NCI-H2171 (cell line): ENCODE measurements at regions not wholly inside any gene's neighbourhood (a gene's known extent, or its start where the extent isn't known, plus 50 kb on each side); places are given as distances from the start of the nearest gene placed in this dataset.
"Not testable (repeated sequence)": the region's sequence is repeated elsewhere in the genome, so short reads cannot be mapped to it uniquely, and the experiment has no call there.

ENCODE experiments used
- DNase-seq: peaks from one replicate; lab custom pipeline; 2025; lab: John Stamatoyannopoulos, UW

- no peak for DNase-seq
Measured at GRCh38 chr5:40453689-40454088, 226.0 kb upstream of the PTGER4 start.

- DNase-seq: no peak
Measured at GRCh38 chr5:40452874-40453624, 226.7 kb upstream of the PTGER4 start.

GRCh38 chr5:40447438-40447837, 232.3 kb upstream of the PTGER4 start:
- DNase-seq: no peak

- DNase-seq: no peak
Measured at GRCh38 chr5:40446910-40447309, 232.8 kb upstream of the PTGER4 start.

GRCh38 chr5:40442346-40442745, 237.4 kb upstream of the PTGER4 start:
- no peak for DNase-seq

GRCh38 chr5:40441733-40442132, 238.0 kb upstream of the PTGER4 start:
- DNase-seq: no peak

GRCh38 chr5:40440746-40441145, 239.0 kb upstream of the PTGER4 start:
- DNase-seq: no peak

GRCh38 chr5:40439103-40439502, 240.6 kb upstream of the PTGER4 start:
- DNase-seq: not testable (repeated sequence)

- DNase-seq: not testable (repeated sequence)
Measured at GRCh38 chr5:40438646-40439045, 241.1 kb upstream of the PTGER4 start.

- no peak for DNase-seq
Measured at GRCh38 chr5:40437452-40437861, 242.3 kb upstream of the PTGER4 start.

- no peak for DNase-seq
Measured at GRCh38 chr5:40436535-40437237, 243.0 kb upstream of the PTGER4 start.

- DNase-seq: not testable (repeated sequence)
Measured at GRCh38 chr5:40435706-40436105, 244.0 kb upstream of the PTGER4 start.

GRCh38 chr5:40432836-40433235, 246.9 kb upstream of the PTGER4 start:
- no peak for DNase-seq

- DNase-seq: no peak
Measured at GRCh38 chr5:40431734-40432133, 248.0 kb upstream of the PTGER4 start.

GRCh38 chr5:40430101-40430710, 249.5 kb upstream of the PTGER4 start:
- DNase-seq: no peak

- no peak for DNase-seq
Measured at GRCh38 chr5:40429258-40430100, 250.2 kb upstream of the PTGER4 start.

GRCh38 chr5:40428815-40429214, 250.9 kb upstream of the PTGER4 start:
- DNase-seq: no peak

- DNase-seq: no peak
Measured at GRCh38 chr5:40428126-40428525, 251.6 kb upstream of the PTGER4 start.

- DNase-seq: not testable (repeated sequence)
Measured at GRCh38 chr5:40417046-40417810, 262.5 kb upstream of the PTGER4 start.

- DNase-seq: no peak
Measured at GRCh38 chr5:40416588-40416987, 263.1 kb upstream of the PTGER4 start.

GRCh38 chr5:40416098-40416497, 263.6 kb upstream of the PTGER4 start:
- no peak for DNase-seq
